Chondrocyte (in vitro differentiated cells): ENCODE measurements at regions not wholly inside any gene's neighbourhood (a gene's known extent, or its start where the extent isn't known, plus 50 kb on each side); places are given as distances from the start of the nearest gene placed in this dataset.
"Not testable (repeated sequence)": the region's sequence is repeated elsewhere in the genome, so short reads cannot be mapped to it uniquely, and the experiment has no call there.

ENCODE experiments used
- DNase-seq: peaks from one replicate; pipeline ENCODE4 v3.0.0; 2021; ENCODE audit warnings: mixed read lengths, low spot score
- H3K27ac Mint-ChIP-seq: one replicate; pipeline ENCODE4 v1.8.0; 2021; ENCODE audit warnings: mild to moderate bottlenecking, moderate library complexity, mixed read lengths; ENCODE audit not compliant: unreplicated experiment
- H3K27me3 Mint-ChIP-seq: 2 replicates; pipeline ENCODE4 v1.8.0; 2021; ENCODE audit warnings: low read depth, mixed read lengths
- H3K36me3 Mint-ChIP-seq: 2 replicates; pipeline ENCODE4 v1.8.0; 2021; ENCODE audit warnings: low read depth, mixed read lengths
- H3K4me1 Mint-ChIP-seq: 2 replicates; pipeline ENCODE4 v1.8.0; 2021; ENCODE audit warnings: low read depth, mild to moderate bottlenecking, mixed read lengths
- H3K4me3 Mint-ChIP-seq: one replicate; pipeline ENCODE4 v1.8.0; 2021; ENCODE audit warnings: mild to moderate bottlenecking, moderate library complexity, mixed read lengths; ENCODE audit not compliant: unreplicated experiment
- H3K9me3 Mint-ChIP-seq: 2 replicates; pipeline ENCODE4 v1.8.0; 2021; ENCODE audit warnings: low read depth, mixed read lengths
- TF ChIP-seq, protein P1 (sequence below): fragments of 200-600 bp; sonication (generic); IDR thresholded peaks from 2 replicates; pipeline ENCODE4 v1.5.0; 2021; ENCODE audit warnings: antibody characterized with exemption, mild to moderate bottlenecking, moderate library complexity

DNA sequence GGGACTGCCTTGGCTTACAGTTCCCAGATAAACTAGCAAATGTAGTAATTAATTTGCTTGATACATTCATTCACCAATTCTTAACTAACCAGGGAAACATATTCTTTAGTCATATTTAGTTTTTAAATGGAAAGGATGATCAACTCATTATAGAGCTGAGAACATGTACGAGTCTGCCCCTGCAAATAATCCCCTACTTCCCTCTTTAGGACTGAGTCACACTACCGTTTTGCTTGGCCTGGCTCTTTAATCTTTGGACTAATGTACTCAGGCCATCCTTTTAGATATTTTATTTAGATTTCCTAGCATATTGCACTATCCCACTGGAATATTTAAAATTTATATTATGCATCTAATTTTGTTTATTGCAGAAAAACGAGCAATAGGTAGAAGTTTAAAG lies 105.5 kb upstream of the LCORL start:
- no peaks in the 10 kb centered on the region for H3K9me3 Mint-ChIP-seq
- no peak overlapping the region for H3K4me3 Mint-ChIP-seq
- peaks cover 8% of the 10 kb centered on the region for H3K27me3 Mint-ChIP-seq
- no peaks in the 10 kb centered on the region for H3K4me1 Mint-ChIP-seq
- no peak overlapping the region for H3K27ac Mint-ChIP-seq
- TF ChIP-seq, protein P1, sequence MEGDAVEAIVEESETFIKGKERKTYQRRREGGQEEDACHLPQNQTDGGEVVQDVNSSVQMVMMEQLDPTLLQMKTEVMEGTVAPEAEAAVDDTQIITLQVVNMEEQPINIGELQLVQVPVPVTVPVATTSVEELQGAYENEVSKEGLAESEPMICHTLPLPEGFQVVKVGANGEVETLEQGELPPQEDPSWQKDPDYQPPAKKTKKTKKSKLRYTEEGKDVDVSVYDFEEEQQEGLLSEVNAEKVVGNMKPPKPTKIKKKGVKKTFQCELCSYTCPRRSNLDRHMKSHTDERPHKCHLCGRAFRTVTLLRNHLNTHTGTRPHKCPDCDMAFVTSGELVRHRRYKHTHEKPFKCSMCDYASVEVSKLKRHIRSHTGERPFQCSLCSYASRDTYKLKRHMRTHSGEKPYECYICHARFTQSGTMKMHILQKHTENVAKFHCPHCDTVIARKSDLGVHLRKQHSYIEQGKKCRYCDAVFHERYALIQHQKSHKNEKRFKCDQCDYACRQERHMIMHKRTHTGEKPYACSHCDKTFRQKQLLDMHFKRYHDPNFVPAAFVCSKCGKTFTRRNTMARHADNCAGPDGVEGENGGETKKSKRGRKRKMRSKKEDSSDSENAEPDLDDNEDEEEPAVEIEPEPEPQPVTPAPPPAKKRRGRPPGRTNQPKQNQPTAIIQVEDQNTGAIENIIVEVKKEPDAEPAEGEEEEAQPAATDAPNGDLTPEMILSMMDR, result no peak
- no peaks in the 10 kb centered on the region for H3K36me3 Mint-ChIP-seq
- no peak for DNase-seq

- TF ChIP-seq, protein P1, result no peak
- no peaks in the 10 kb centered on the region for H3K4me1 Mint-ChIP-seq
- H3K36me3 Mint-ChIP-seq, result no peaks in the 10 kb centered on the region
- DNase-seq, result no peak
- no peak overlapping the region for H3K4me3 Mint-ChIP-seq
- H3K27me3 Mint-ChIP-seq, result peaks cover 12% of the 10 kb centered on the region
- no peak overlapping the region for H3K27ac Mint-ChIP-seq
- no peaks in the 10 kb centered on the region for H3K9me3 Mint-ChIP-seq
Observed at GRCh38 chr4:18113710-18114331, 92.3 kb upstream of the LCORL start.

DNA sequence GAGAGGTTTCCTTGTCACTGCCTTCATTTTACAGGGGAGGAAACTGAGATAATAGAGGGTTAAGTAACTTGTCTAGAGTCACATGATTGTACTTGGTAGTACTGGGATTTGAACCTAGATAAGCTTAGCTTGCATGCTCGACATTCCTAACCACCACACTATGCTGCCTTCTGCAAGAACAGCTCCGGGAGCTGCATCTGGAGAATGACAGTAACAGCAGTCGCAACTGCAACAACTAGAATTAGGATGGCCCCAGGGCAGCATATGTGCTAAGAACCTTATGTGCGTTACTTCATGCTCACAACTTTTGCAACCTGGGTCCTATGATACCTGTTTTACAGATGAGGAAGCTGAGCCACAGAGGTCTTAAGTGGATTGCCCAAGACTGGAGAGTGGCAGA lies 89.5 kb upstream of the LCORL start:
- H3K27me3 Mint-ChIP-seq, result peaks cover 12% of the 10 kb centered on the region
- DNase-seq, result no peak
- H3K9me3 Mint-ChIP-seq, result no peaks in the 10 kb centered on the region
- TF ChIP-seq, protein P1, result no peak
- no peak overlapping the region for H3K27ac Mint-ChIP-seq
- H3K4me1 Mint-ChIP-seq, result no peaks in the 10 kb centered on the region
- no peaks in the 10 kb centered on the region for H3K36me3 Mint-ChIP-seq
- no peak overlapping the region for H3K4me3 Mint-ChIP-seq

DNA sequence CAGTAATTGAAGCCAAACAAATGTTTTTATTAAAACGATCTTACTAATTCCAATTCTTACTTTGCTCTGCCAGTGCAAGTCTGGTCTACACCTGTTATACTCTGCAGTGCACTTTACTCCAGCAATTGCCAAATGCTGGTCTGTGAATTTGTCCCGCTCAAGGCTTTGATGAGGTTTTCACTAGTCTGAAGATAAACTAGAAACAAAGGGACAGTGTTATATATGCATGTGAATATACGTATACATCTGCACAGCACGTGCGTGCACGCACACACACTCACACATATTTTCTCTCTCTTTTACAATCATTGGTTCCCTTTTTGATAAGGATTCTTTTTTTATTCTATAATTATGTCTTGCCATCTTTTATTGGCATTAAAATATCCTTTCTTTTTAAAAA lies 88.5 kb upstream of the LCORL start:
- TF ChIP-seq, protein P1, result no peak
- Mint-ChIP-seq H3K36me3 (no peaks in the 10 kb centered on the region), H3K4me3 (no peak overlapping the region), H3K27me3 (peaks cover 12% of the 10 kb centered on the region), H3K4me1 (no peaks in the 10 kb centered on the region), H3K27ac (no peak overlapping the region), H3K9me3 (no peaks in the 10 kb centered on the region)
- DNase-seq, result no peak

GRCh38 chr4:18109676-18110075 lies 88.1 kb upstream of the LCORL start:
- H3K9me3 Mint-ChIP-seq, result no peaks in the 10 kb centered on the region
- no peak overlapping the region for H3K4me3 Mint-ChIP-seq
- TF ChIP-seq, protein P1, result no peak
- no peak overlapping the region for H3K27ac Mint-ChIP-seq
- peaks cover 12% of the 10 kb centered on the region for H3K27me3 Mint-ChIP-seq
- no peaks in the 10 kb centered on the region for H3K4me1 Mint-ChIP-seq
- no peak for DNase-seq
- H3K36me3 Mint-ChIP-seq, result no peaks in the 10 kb centered on the region

DNA sequence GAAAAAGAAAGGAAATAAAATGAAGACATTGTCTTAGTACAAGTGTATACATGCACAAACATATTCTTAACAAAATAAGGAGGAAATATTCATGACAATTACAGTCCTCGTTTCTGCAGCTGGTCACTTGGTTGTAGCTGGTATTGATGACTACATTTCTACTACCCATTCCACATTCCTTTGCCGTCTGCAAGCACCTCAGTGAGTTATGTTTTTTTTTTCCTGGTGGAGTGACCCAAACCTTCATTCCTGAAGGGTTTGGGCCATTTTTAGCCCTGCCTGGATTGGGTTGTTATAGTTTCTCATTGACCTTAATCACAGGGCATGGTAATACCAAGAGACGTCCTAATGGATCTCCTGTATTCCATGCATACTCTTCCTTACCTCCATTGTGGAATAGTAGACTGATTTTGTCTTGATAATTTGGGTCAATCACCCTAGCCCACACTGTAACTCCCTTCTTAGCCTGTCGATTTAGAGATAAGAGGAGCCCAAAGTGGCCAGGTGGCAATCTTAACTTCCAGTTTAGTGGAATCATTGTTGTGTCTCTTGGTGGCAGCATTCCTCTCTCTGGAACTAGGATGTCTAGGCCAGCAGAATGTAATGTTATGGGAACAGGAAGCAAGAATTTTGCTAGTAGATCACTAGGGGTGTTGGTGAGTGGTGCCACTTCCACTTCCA lies 86.4 kb upstream of the LCORL start:
- not testable (repeated sequence) for H3K27ac Mint-ChIP-seq, H3K27me3 Mint-ChIP-seq, H3K4me3 Mint-ChIP-seq

More for the DNA sequence above, 86.4 kb upstream of the LCORL start:
- H3K4me1 Mint-ChIP-seq, DNase-seq, H3K9me3 Mint-ChIP-seq, H3K36me3 Mint-ChIP-seq: not testable (repeated sequence)
